HepG2 (cell line): ENCODE measurements at regions not wholly inside any gene's neighbourhood (a gene's known extent, or its start where the extent isn't known, plus 50 kb on each side); places are given as distances from the start of the nearest gene placed in this dataset.

Experiments used
- ATAC-seq: fragments of 200-7000 bp; cut with Tn5 transposase; 3 replicates; pipeline ENCODE4 v1.9.1; 2020; ENCODE audit warnings: mild to moderate bottlenecking, moderate library complexity
- BruUV-seq: library from RNA; stranded (reverse); fragments of 400-500 nt; replicated peaks from 2 replicates; lab custom pipeline; 2021; lab: Mats Ljungman, UMichigan
- CTCF ChIA-PET: fragments of 300-600 bp; formaldehyde crosslinking; extraction: SDS; loops from one replicate; lab custom pipeline; 2021; ENCODE audit warnings: low total read pairs, inconsistent platforms, low intra/inter-chr PET ratio; lab: Yijun Ruan, JAX
- POLR2A ChIA-PET: fragments of 350-600 bp; sonication (Branson Sonifier 250); formaldehyde crosslinking; loops from one replicate; lab custom pipeline; 2020; ENCODE audit warnings: antibody characterized with exemption, inconsistent platforms; lab: Yijun Ruan, JAX
- DNase-seq: peaks from one replicate; pipeline ENCODE4 v3.0.0-alpha.2; 2015; ENCODE audit warnings: low spot score
- FAIRE-seq: peaks from 3 replicates; lab custom pipeline; 2011; peaks lifted over from hg19 to GRCh38; lab: Jason Lieb, UNC
- H2AFZ ChIP-seq: one replicate; pipeline ENCODE4 v1.6.1; 2011; ENCODE audit warnings: low read length, inconsistent platforms
- H3K27ac ChIP-seq: fragments of 300-600 bp; 3 replicates; pipeline ENCODE4 v1.8.0; 2011; ENCODE audit warnings: mixed run types, mild to moderate bottlenecking, mixed read lengths, low read length, inconsistent platforms; ENCODE audit not compliant: insufficient read depth; ENCODE audit errors: extremely low read length
- H3K27me3 ChIP-seq, 2 experiments: fragments of 200-600 bp in 1 of 2; 2 replicates in 1 of 2; 3 replicates in 1 of 2; pipeline versions ENCODE4 v1.6.0 to v1.8.0; 2011; ENCODE audit warnings: low read length in 2 of 2, mild to moderate bottlenecking in 2 of 2, moderate library complexity in 2 of 2, inconsistent platforms in 1 of 2; ENCODE audit not compliant: insufficient read depth in 2 of 2, control insufficient read depth in 1 of 2
- H3K36me3 ChIP-seq, 2 experiments: fragments of 200-600 bp in 1 of 2; replicated peaks in 1 of 2; 2 replicates in 1 of 2; 3 replicates in 1 of 2; pipeline versions ENCODE4 v1.5.1 to v1.8.0; 2011; ENCODE audit warnings: low read length in 2 of 2, inconsistent platforms in 1 of 2; ENCODE audit not compliant: insufficient read depth in 2 of 2, control insufficient read depth in 1 of 2
- H3K4me1 ChIP-seq: 2 replicates; pipeline ENCODE4 v1.5.1; 2012; ENCODE audit warnings: low read length, inconsistent platforms; ENCODE audit not compliant: insufficient read depth
- H3K4me2 ChIP-seq: 2 replicates; pipeline ENCODE4 v1.6.0; 2011; ENCODE audit warnings: low read depth, low read length, inconsistent platforms
- H3K4me3 ChIP-seq, 3 experiments: fragments of 200-600 bp in 1 of 3; sonication (generic), shearing (Covaris generic) in 1 of 3; replicated peaks in 1 of 3; 2 replicates each; pipeline ENCODE4 v1.5.1; 2011 to 2016; ENCODE audit warnings: low read length in 3 of 3, inconsistent platforms in 2 of 3, low read depth in 2 of 3, mild to moderate bottlenecking in 2 of 3, control low read depth in 1 of 3, mixed read lengths in 1 of 3; ENCODE audit not compliant: insufficient read depth in 1 of 3
- H3K79me2 ChIP-seq: one replicate; pipeline ENCODE4 v1.6.1; 2011; ENCODE audit warnings: low read length, inconsistent platforms; ENCODE audit not compliant: insufficient read depth
- H3K9ac ChIP-seq: 2 replicates; pipeline ENCODE4 v1.6.0; 2011; ENCODE audit warnings: mild to moderate bottlenecking, low read depth, low read length, inconsistent platforms; ENCODE audit not compliant: insufficient read depth
- H3K9me3 ChIP-seq: 2 replicates; pipeline ENCODE4 v1.5.1; 2012; ENCODE audit warnings: mild to moderate bottlenecking, low read length
- H4K20me1 ChIP-seq: 2 replicates; pipeline ENCODE4 v1.6.0; 2011; ENCODE audit warnings: inconsistent platforms, mild to moderate bottlenecking, low read length, moderate library complexity; ENCODE audit not compliant: insufficient read depth
- CC2D1A ChIP-seq: sonication (generic); formaldehyde crosslinking; IDR thresholded peaks from 2 replicates; pipeline ENCODE4 v1.8.1; 2023; ENCODE audit warnings: mild to moderate bottlenecking, missing genetic modification reagents
- CCAR2 ChIP-seq: fragments of 200-400 bp; formaldehyde crosslinking; optimal IDR thresholded peaks from 2 replicates; pipeline ENCODE3; 2018; ENCODE audit warnings: low read depth, mild to moderate bottlenecking, low read length, moderate library complexity
- CENPT ChIP-seq: sonication (generic); formaldehyde crosslinking; IDR thresholded peaks from 2 replicates; pipeline ENCODE4 v1.8.0; 2022; ENCODE audit warnings: low read depth, mild to moderate bottlenecking, moderate library complexity, missing genetic modification reagents
- FOXA3 ChIP-seq: IDR thresholded peaks from 2 replicates; pipeline ENCODE4 v1.6.1; 2016; ENCODE audit warnings: missing genetic modification reagents, missing compliant biosample characterization
- KAT8 ChIP-seq: IDR thresholded peaks from 2 replicates; pipeline ENCODE4 v1.6.1; 2016; ENCODE audit warnings: missing genetic modification reagents, missing compliant biosample characterization
- KLF13 ChIP-seq: sonication (generic); formaldehyde crosslinking; IDR thresholded peaks from 2 replicates; pipeline ENCODE4 v1.4.0; 2020; ENCODE audit warnings: mild to moderate bottlenecking, missing genetic modification reagents
- PHF8 ChIP-seq: sonication (generic); formaldehyde crosslinking; IDR thresholded peaks from 2 replicates; pipeline ENCODE4 v1.5.0; 2020; ENCODE audit warnings: missing genetic modification reagents
- RBAK ChIP-seq: sonication (generic); formaldehyde crosslinking; IDR thresholded peaks from 2 replicates; pipeline ENCODE4 v1.5.1; 2020; ENCODE audit warnings: mild to moderate bottlenecking, missing genetic modification reagents
- TEAD3 ChIP-seq: optimal IDR thresholded peaks from 2 replicates; pipeline ENCODE3; 2016; ENCODE audit warnings: borderline replicate concordance
- ZNF333 ChIP-seq: sonication (generic); formaldehyde crosslinking; IDR thresholded peaks from 2 replicates; pipeline ENCODE4 v1.4.0; 2020; ENCODE audit warnings: mild to moderate bottlenecking, missing genetic modification reagents, borderline replicate concordance
- ZNF558 ChIP-seq: sonication (generic); formaldehyde crosslinking; IDR thresholded peaks from 2 replicates; pipeline ENCODE4 v1.9.0; 2022; ENCODE audit warnings: mild to moderate bottlenecking, missing genetic modification reagents, borderline replicate concordance
- ZNF644 ChIP-seq: IDR thresholded peaks from 2 replicates; pipeline ENCODE4 v1.6.1; 2016; ENCODE audit warnings: low read depth
- ZNF841 ChIP-seq: sonication (generic); formaldehyde crosslinking; IDR thresholded peaks from 2 replicates; pipeline ENCODE4 v1.8.1; 2023; ENCODE audit warnings: missing genetic modification reagents, borderline replicate concordance
- WGBS: methylation state at CpG from one replicate; pipeline ENCODE4 v1.1.6; 2017; ENCODE audit warnings: low lambda C conversion rate; 5-methylcytosine and 5-hydroxymethylcytosine counted together
- in situ Hi-C: cut with HindIII; loops from 2 replicates; pipeline ENCODE4 v1.10.0; 2017; ENCODE audit warnings: low pct_unique_long_range_greater_than_20kb; ENCODE audit not compliant: extremely low pct_ligation_motif_present
- intact Hi-C: fragments of 100-400 bp; cut with micrococcal nuclease; formaldehyde crosslinking; loops from one replicate; pipeline ENCODE4 v1.10.0; 2022; ENCODE audit not compliant: unreplicated experiment
- TF ChIP-seq, protein P1 (sequence below): IDR thresholded peaks from 2 replicates; pipeline ENCODE4 v1.6.1; 2018; ENCODE audit warnings: missing genetic modification reagents
- TF ChIP-seq, protein P2 (sequence below): fragments of 450-650 bp; IDR thresholded peaks from 2 replicates; pipeline ENCODE4 v1.6.1; 2017
- TF ChIP-seq, protein P3 (sequence below): sonication (generic); formaldehyde crosslinking; IDR thresholded peaks from 2 replicates; pipeline ENCODE4 v1.5.0; 2020; ENCODE audit warnings: missing genetic modification reagents
- TF ChIP-seq, protein P4 (sequence below): sonication (generic); formaldehyde crosslinking; IDR thresholded peaks from 2 replicates; pipeline ENCODE4 v1.8.1; 2023; ENCODE audit warnings: mild to moderate bottlenecking, missing genetic modification reagents
- TF ChIP-seq, protein P5 (sequence below): sonication (generic); formaldehyde crosslinking; IDR thresholded peaks from 2 replicates; pipeline ENCODE4 v1.9.0; 2022; ENCODE audit warnings: missing genetic modification reagents, mild to moderate bottlenecking, borderline replicate concordance

DNA sequence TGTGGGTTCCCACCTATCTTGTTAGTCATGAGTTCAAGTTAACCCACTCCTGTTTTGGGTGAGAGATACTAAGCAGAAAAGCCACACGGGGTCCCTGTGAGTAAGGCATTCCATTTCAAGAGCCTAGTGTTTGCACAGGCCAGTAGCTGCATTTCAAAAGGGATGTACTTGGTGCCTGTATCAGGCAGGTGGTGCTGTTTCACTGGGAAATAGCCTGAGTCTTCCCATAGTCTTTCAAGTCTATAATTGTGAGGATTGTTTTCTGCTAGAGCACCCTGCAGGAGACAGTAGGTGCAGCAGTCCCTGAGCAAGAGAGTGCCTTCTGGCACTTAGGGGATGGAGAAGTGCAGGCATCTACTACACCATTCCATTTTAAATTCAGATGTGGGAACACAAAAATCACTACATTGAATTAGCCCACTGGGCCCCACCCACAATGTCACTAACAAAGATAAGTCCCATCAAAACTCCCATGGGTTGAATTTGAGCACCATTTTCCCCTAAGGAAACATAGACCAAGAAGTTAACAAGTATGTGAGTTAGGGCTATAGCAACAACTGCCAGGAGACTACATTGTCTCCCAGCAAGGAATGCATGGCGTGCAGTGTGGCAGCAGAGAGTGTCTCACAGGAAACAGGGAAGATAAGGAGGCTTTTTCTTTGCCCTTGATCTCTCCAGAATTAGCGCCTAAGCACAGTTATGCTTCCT, 263.2 kb downstream of the COX7C start:
- no peaks in the 10 kb centered on the region for H3K79me2 ChIP-seq
- H3K4me3 ChIP-seq, result no peak overlapping the region
- BruUV-seq, result no TSS peak
- no peak overlapping the region for H3K27ac ChIP-seq
- DNase-seq (peak; percentile 84), ATAC-seq (peak; percentile 99), FAIRE-seq (peak; percentile 95)
- no peaks in the 10 kb centered on the region for H3K36me3 ChIP-seq
- no peak overlapping the region for H3K4me2 ChIP-seq
- ChIA-PET CTCF (interaction anchor here (0.8 to 1.6 kb wide), 3 partner anchors 87 to 132 kb away, joined by 4 to 25 read pairs (median 7); no protein-coding TSS in a partner anchor), POLR2A (no interaction called here)
- H3K4me1 ChIP-seq, result peaks cover 5% of the 10 kb centered on the region; the same call in 1 of the 2 replicates
- H4K20me1 ChIP-seq, result no peaks in the 10 kb centered on the region
- WGBS, result 35% methylated on average over 3 of the region's 3 CpGs
- in situ Hi-C loops, result no loop called here
- no peak overlapping the region for H2AFZ ChIP-seq
- H3K9ac ChIP-seq, result no peak overlapping the region
- no peaks in the 10 kb centered on the region for H3K9me3 ChIP-seq
- intact Hi-C loops, result loop anchor here (1.0 kb wide), 2 partner anchors 87 to 132 kb away; no protein-coding TSS in a partner anchor
- no peaks in the 10 kb centered on the region; a peak in 1 of 5 replicates for H3K27me3 ChIP-seq
- peak; percentile 65 for TF ChIP-seq TEAD3
- TF ChIP-seq, protein P1, sequence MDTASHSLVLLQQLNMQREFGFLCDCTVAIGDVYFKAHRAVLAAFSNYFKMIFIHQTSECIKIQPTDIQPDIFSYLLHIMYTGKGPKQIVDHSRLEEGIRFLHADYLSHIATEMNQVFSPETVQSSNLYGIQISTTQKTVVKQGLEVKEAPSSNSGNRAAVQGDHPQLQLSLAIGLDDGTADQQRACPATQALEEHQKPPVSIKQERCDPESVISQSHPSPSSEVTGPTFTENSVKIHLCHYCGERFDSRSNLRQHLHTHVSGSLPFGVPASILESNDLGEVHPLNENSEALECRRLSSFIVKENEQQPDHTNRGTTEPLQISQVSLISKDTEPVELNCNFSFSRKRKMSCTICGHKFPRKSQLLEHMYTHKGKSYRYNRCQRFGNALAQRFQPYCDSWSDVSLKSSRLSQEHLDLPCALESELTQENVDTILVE (CRISPR knock-in tag), result no peak
- no peak for TF ChIP-seq PHF8 (CRISPR knock-in tag)
- TF ChIP-seq, protein P2, sequence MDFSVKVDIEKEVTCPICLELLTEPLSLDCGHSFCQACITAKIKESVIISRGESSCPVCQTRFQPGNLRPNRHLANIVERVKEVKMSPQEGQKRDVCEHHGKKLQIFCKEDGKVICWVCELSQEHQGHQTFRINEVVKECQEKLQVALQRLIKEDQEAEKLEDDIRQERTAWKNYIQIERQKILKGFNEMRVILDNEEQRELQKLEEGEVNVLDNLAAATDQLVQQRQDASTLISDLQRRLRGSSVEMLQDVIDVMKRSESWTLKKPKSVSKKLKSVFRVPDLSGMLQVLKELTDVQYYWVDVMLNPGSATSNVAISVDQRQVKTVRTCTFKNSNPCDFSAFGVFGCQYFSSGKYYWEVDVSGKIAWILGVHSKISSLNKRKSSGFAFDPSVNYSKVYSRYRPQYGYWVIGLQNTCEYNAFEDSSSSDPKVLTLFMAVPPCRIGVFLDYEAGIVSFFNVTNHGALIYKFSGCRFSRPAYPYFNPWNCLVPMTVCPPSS, result no peak
- TF ChIP-seq, protein P3, sequence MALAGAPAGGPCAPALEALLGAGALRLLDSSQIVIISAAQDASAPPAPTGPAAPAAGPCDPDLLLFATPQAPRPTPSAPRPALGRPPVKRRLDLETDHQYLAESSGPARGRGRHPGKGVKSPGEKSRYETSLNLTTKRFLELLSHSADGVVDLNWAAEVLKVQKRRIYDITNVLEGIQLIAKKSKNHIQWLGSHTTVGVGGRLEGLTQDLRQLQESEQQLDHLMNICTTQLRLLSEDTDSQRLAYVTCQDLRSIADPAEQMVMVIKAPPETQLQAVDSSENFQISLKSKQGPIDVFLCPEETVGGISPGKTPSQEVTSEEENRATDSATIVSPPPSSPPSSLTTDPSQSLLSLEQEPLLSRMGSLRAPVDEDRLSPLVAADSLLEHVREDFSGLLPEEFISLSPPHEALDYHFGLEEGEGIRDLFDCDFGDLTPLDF (CRISPR knock-in tag), result no peak
- no peak for TF ChIP-seq ZNF841 (CRISPR knock-in tag)
- TF ChIP-seq, protein P4, sequence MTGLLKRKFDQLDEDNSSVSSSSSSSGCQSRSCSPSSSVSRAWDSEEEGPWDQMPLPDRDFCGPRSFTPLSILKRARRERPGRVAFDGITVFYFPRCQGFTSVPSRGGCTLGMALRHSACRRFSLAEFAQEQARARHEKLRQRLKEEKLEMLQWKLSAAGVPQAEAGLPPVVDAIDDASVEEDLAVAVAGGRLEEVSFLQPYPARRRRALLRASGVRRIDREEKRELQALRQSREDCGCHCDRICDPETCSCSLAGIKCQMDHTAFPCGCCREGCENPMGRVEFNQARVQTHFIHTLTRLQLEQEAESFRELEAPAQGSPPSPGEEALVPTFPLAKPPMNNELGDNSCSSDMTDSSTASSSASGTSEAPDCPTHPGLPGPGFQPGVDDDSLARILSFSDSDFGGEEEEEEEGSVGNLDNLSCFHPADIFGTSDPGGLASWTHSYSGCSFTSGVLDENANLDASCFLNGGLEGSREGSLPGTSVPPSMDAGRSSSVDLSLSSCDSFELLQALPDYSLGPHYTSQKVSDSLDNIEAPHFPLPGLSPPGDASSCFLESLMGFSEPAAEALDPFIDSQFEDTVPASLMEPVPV (CRISPR knock-in tag), result no peak
- peak; percentile 24; the same call in 1 of the 2 replicates for TF ChIP-seq KAT8 (CRISPR knock-in tag)
- TF ChIP-seq ZNF558, result no peak
- no peak for TF ChIP-seq CC2D1A (CRISPR knock-in tag)
- TF ChIP-seq ZNF333 (CRISPR knock-in tag), result no peak
- no peak for TF ChIP-seq KLF13 (CRISPR knock-in tag)
- TF ChIP-seq ZNF644, result no peak
- no peak for TF ChIP-seq CCAR2
- no peak for TF ChIP-seq CENPT (CRISPR knock-in tag)
- 0 out of 2 replicates have a peak, but pooled peaks have one; percentile 16 for TF ChIP-seq FOXA3
- TF ChIP-seq, protein P5, sequence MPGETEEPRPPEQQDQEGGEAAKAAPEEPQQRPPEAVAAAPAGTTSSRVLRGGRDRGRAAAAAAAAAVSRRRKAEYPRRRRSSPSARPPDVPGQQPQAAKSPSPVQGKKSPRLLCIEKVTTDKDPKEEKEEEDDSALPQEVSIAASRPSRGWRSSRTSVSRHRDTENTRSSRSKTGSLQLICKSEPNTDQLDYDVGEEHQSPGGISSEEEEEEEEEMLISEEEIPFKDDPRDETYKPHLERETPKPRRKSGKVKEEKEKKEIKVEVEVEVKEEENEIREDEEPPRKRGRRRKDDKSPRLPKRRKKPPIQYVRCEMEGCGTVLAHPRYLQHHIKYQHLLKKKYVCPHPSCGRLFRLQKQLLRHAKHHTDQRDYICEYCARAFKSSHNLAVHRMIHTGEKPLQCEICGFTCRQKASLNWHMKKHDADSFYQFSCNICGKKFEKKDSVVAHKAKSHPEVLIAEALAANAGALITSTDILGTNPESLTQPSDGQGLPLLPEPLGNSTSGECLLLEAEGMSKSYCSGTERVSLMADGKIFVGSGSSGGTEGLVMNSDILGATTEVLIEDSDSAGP, result no peak
- no peak for TF ChIP-seq RBAK (CRISPR knock-in tag)
